ENCODE measurements at regions not wholly inside any gene's neighbourhood (a gene's known extent, or its start where the extent isn't known, plus 50 kb on each side); places are given as distances from the start of the nearest gene placed in this dataset.

- no peak overlapping the region for H3K23ac ChIP-seq (ENCODE audit: insufficient read length)
- no peak overlapping the region for H2BK5ac ChIP-seq (ENCODE audit: low read depth, low read length)
- no peak overlapping the region for H4K8ac ChIP-seq (ENCODE audit: extremely low read depth, insufficient read depth, low read length)
- no peak overlapping the region for H3K4ac ChIP-seq (replicated peaks; ENCODE audit: insufficient read length, low read depth, low read length)
- CTCF ChIA-PET (ENCODE audit: partially characterized antibody): interaction anchor here (0.6 to 0.7 kb wide), 2 partner anchors 10 to 144 kb away, joined by 3 read pairs; no protein-coding TSS in a partner anchor
- no peak overlapping the region for H3K56ac ChIP-seq (replicated peaks; ENCODE audit: insufficient read length, low read depth, low read length)
- H2AFZ ChIP-seq (ENCODE audit: low read length): peak overlapping the region; percentile 89; the same call in 1 of the 2 replicates
- H3K9me3 ChIP-seq (ENCODE audit: insufficient read depth in 2 of 2, low read depth in 1 of 2, low read length in 1 of 2): no peaks in the 10 kb centered on the region
- no peak overlapping the region for H2BK12ac ChIP-seq (ENCODE audit: low read depth, low read length)
- no peaks in the 10 kb centered on the region for H3K27me3 ChIP-seq (replicated peaks in 1 of 4; ENCODE audit: control insufficient read depth in 3 of 4, extremely low read depth in 1 of 4, insufficient read depth in 3 of 4, low read length in 3 of 4)
- no peak for FAIRE-seq
- H2BK120ac ChIP-seq (replicated peaks; ENCODE audit: low read depth, low read length): no peak overlapping the region
- H3K14ac ChIP-seq (ENCODE audit: insufficient read length): no peak overlapping the region
- H4K5ac ChIP-seq (ENCODE audit: insufficient read length, low read depth, low read length): no peak overlapping the region
- DNase-seq (ENCODE audit: low read depth in 1 of 2, low spot score in 2 of 2): no peak
- POLR2A ChIA-PET (ENCODE audit: partially characterized antibody): no interaction called here
- no peaks in the 10 kb centered on the region for H4K20me1 ChIP-seq (replicated peaks in 1 of 2; ENCODE audit: control insufficient read depth in 1 of 2, insufficient read depth in 2 of 2, low read length in 2 of 2)
- H3K4me2 ChIP-seq (ENCODE audit: insufficient read depth in 1 of 2, low read depth in 2 of 2, low read length in 2 of 2): peak overlapping the region in 1 of 2 experiments; percentile 42; a peak in 2 of 4 replicates
- no peak overlapping the region for H2BK20ac ChIP-seq (ENCODE audit: low read length)
- no peaks in the 10 kb centered on the region for H3K23me2 ChIP-seq (ENCODE audit: low read depth, low read length)
- H2AK5ac ChIP-seq (ENCODE audit: low read depth, low read length): no peak overlapping the region
- H3K4me1 ChIP-seq (replicated peaks in 1 of 4; ENCODE audit: control insufficient read depth in 3 of 4, insufficient read depth in 4 of 4, low read length in 3 of 4): peaks cover 1 to 4% (median 3%) of the 10 kb centered on the region in 4 experiments; a peak in 5 of 7 replicates
- no peak overlapping the region for H3K18ac ChIP-seq (ENCODE audit: extremely low read depth, low read length)
- no peak overlapping the region for H3K27ac ChIP-seq (ENCODE audit: low read depth, low read length)
- no peak overlapping the region for H3K9ac ChIP-seq (replicated peaks in 1 of 4; ENCODE audit: extremely low read depth in 1 of 4, low read depth in 3 of 4, low read length in 3 of 4)
- no peak overlapping the region for H2BK15ac ChIP-seq (ENCODE audit: low read length)
- no peaks in the 10 kb centered on the region for H3K79me2 ChIP-seq (ENCODE audit: control insufficient read depth in 1 of 2, insufficient read depth in 2 of 2, low read length in 2 of 2)
- H3K79me1 ChIP-seq (ENCODE audit: low read depth, low read length): no peaks in the 10 kb centered on the region
- WGBS, 2 experiments (ENCODE audit: extremely low coverage in 1 of 2, insufficient coverage in 1 of 2, insufficient read length in 1 of 2, insufficient replicate concordance in 2 of 2, low coverage in 1 of 2, low lambda C conversion rate in 2 of 2, missing lambda C conversion rate in 1 of 2): 89% methylated on average over 10 of the region's 10 CpGs; no CpG with 5 or more reads in 1 of the 2 experiments
- no peak overlapping the region for H3K4me3 ChIP-seq (ENCODE audit: extremely low read depth in 1 of 4, insufficient read depth in 2 of 4, low read depth in 3 of 4, low read length in 4 of 4)
- H3K36me3 ChIP-seq (ENCODE audit: control insufficient read depth in 2 of 4, insufficient read depth in 4 of 4, low read length in 3 of 4): no peaks in the 10 kb centered on the region
- H4K91ac ChIP-seq (replicated peaks; ENCODE audit: insufficient read length, low read length): no peak overlapping the region
- TF ChIP-seq POLR2AphosphoS5 (IDR thresholded peaks at IDR 0.05; ENCODE audit: low read depth, low read length) (no peak), USF2 (IDR thresholded peaks at IDR 0.05; ENCODE audit: low read length) (no peak), ZNF274 (IDR thresholded peaks at IDR 0.05; ENCODE audit: borderline replicate concordance, extremely low read depth, low read length) (no peak), SP4 (IDR thresholded peaks at IDR 0.05; ENCODE audit: low read length) (no peak), SRF (IDR thresholded peaks at IDR 0.05; ENCODE audit: low read depth, low read length) (no peak), EP300 (IDR thresholded peaks at IDR 0.05; ENCODE audit: borderline replicate concordance in 1 of 2, low read depth in 2 of 2, low read length in 2 of 2) (no peak), TEAD4 (IDR thresholded peaks at IDR 0.05; ENCODE audit: low read depth, low read length) (no peak), GABPA (IDR thresholded peaks at IDR 0.05; ENCODE audit: borderline replicate concordance, insufficient read depth, low read length) (no peak), CHD1 (IDR thresholded peaks at IDR 0.05; ENCODE audit: low read depth, low read length) (no peak), MAFK (IDR thresholded peaks at IDR 0.05; ENCODE audit: low read depth, low read length) (no peak), NANOG (IDR thresholded peaks at IDR 0.05; ENCODE audit: insufficient read depth, low read depth, low read length, poor library complexity, severe bottlenecking) (no peak), RBBP5 (IDR thresholded peaks at IDR 0.05; ENCODE audit: borderline replicate concordance, low read depth, low read length) (no peak), BRCA1 (IDR thresholded peaks at IDR 0.05; ENCODE audit: low read depth, low read length) (no peak)
These were observed 79.8 kb upstream of the FNDC3B start for GRCh38 chr3:171959532-171960089.

Data from H1 (cell line).